HCT116 (cell line): ENCODE measurements at regions not wholly inside any gene's neighbourhood (a gene's known extent, or its start where the extent isn't known, plus 50 kb on each side); places are given as distances from the start of the nearest gene placed in this dataset.

Experiments used
- ATAC-seq: fragments of 200-7000 bp; cut with Tn5 transposase; 2 replicates; pipeline ENCODE4 v1.9.1; 2020; ENCODE audit warnings: mild to moderate bottlenecking, moderate library complexity
- BruUV-seq: library from RNA; stranded (reverse); fragments of 400-500 nt; replicated peaks from 2 replicates; lab custom pipeline; 2021; lab: Mats Ljungman, UMichigan
- CTCF ChIA-PET: fragments of 300-600 bp; sonication (Branson Sonifier 250); formaldehyde crosslinking; loops from one replicate; lab custom pipeline; 2021; ENCODE audit warnings: antibody characterized with exemption; lab: Charles Lee
- POLR2A ChIA-PET: fragments of 300-600, 350-600 bp; sonication (Branson Sonifier 250); formaldehyde crosslinking; loops from one replicate; lab custom pipeline; 2021; ENCODE audit warnings: antibody characterized with exemption; lab: Charles Lee
- RAD21 ChIA-PET, 2 experiments: fragments of 300-600 bp; sonication (Branson Sonifier 250); formaldehyde crosslinking; loops; one replicate each; lab custom pipeline; 2023; ENCODE audit warnings: low total read pairs in 2 of 2; ENCODE audit not compliant: uncharacterized antibody in 2 of 2, unreplicated experiment in 2 of 2, low non-redundant PET in 1 of 2; lab: Charles Lee
- DNase-seq: peaks from one replicate; pipeline ENCODE4 v3.0.0-alpha.2; 2010; ENCODE audit warnings: low read depth, low spot score
- H2AFZ ChIP-seq: fragments of 200-600 bp; shearing (Covaris generic), sonication (generic); 2 replicates; pipeline ENCODE4 v1.6.1; 2017; ENCODE audit warnings: low read depth, mixed run types, mixed read lengths, antibody characterized with exemption, low read length; ENCODE audit not compliant: poor library complexity, severe bottlenecking
- H3K27ac ChIP-seq: 2 replicates; pipeline ENCODE4 v1.5.1; 2012; ENCODE audit warnings: low read depth, low read length
- H3K27me3 ChIP-seq: fragments of 200-600 bp; sonication (generic); 2 replicates; pipeline ENCODE4 v1.6.1; 2016; ENCODE audit warnings: mixed run types, low read length, mixed read lengths; ENCODE audit not compliant: insufficient read depth
- H3K36me3 ChIP-seq, 2 experiments: fragments of 200-500 bp in 1 of 2; fragments of 200-600 bp in 1 of 2; sonication (Bioruptor generic) in 1 of 2; sonication (generic) in 1 of 2; 2 replicates each; pipeline versions ENCODE4 v1.5.1 to v1.6.1; 2014 to 2016; ENCODE audit warnings: low read length in 2 of 2, inconsistent platforms in 1 of 2, mixed read lengths in 1 of 2, mixed run types in 1 of 2; ENCODE audit not compliant: insufficient read depth in 2 of 2, control insufficient read depth in 1 of 2
- H3K4me1 ChIP-seq, 2 experiments: fragments of 200-600 bp in 1 of 2; sonication (generic) in 1 of 2; 2 replicates each; pipeline versions ENCODE4 v1.5.1 to v1.6.1; 2012 to 2017; ENCODE audit warnings: low read length in 2 of 2, inconsistent platforms in 1 of 2, mild to moderate bottlenecking in 1 of 2, mixed read lengths in 1 of 2, mixed run types in 1 of 2, moderate library complexity in 1 of 2; ENCODE audit not compliant: insufficient read depth in 2 of 2, control insufficient read depth in 1 of 2
- H3K4me2 ChIP-seq: fragments of 200-600 bp; sonication (generic); 2 replicates; pipeline ENCODE4 v1.6.1; 2017; ENCODE audit warnings: mixed run types, low read length, mixed read lengths
- H3K4me3 ChIP-seq, 2 experiments: fragments of 200-600 bp in 1 of 2; sonication (generic) in 1 of 2; replicated peaks in 1 of 2; 2 replicates each; pipeline ENCODE4 v1.5.1; 2011 to 2016; ENCODE audit warnings: low read length in 2 of 2, control low read depth in 1 of 2, low read depth in 1 of 2, mild to moderate bottlenecking in 1 of 2, mixed read lengths in 1 of 2, mixed run types in 1 of 2
- H3K79me2 ChIP-seq: fragments of 200-600 bp; sonication (generic); 2 replicates; pipeline ENCODE4 v1.6.1; 2017; ENCODE audit warnings: mild to moderate bottlenecking, mixed run types, low read length, moderate library complexity, mixed read lengths; ENCODE audit not compliant: insufficient read depth
- H3K9ac ChIP-seq: fragments of 200-600 bp; sonication (generic); 2 replicates; pipeline ENCODE4 v1.6.1; 2016; ENCODE audit warnings: low read length, mixed read lengths
- H3K9me2 ChIP-seq: fragments of 200-600 bp; sonication (generic), shearing (Covaris generic); 2 replicates; pipeline ENCODE4 v1.6.1; 2017; ENCODE audit warnings: mixed run types, mild to moderate bottlenecking, moderate library complexity; ENCODE audit not compliant: insufficient read depth
- H3K9me3 ChIP-seq, 2 experiments: fragments of 200-500 bp in 1 of 2; fragments of 200-600 bp in 1 of 2; sonication (Bioruptor generic) in 1 of 2; sonication (generic) in 1 of 2; 2 replicates each; pipeline ENCODE4 v1.6.1; 2014 to 2017; ENCODE audit warnings: low read length in 2 of 2, mixed read lengths in 2 of 2, inconsistent platforms in 1 of 2, low read depth in 1 of 2, mild to moderate bottlenecking in 1 of 2, mixed run types in 1 of 2, moderate library complexity in 1 of 2; ENCODE audit not compliant: control insufficient read depth in 1 of 2, insufficient read depth in 1 of 2
- H4K20me1 ChIP-seq: fragments of 200-600 bp; sonication (generic), shearing (Covaris generic); 2 replicates; pipeline ENCODE4 v1.6.1; 2017; ENCODE audit warnings: mixed run types, mild to moderate bottlenecking, moderate library complexity; ENCODE audit not compliant: insufficient read depth
- ATF3 ChIP-seq: IDR thresholded peaks from 2 replicates; pipeline ENCODE4 v1.6.1; 2012
- CBX3 ChIP-seq: IDR thresholded peaks from 2 replicates; pipeline ENCODE4 v1.6.1; 2012; ENCODE audit warnings: low read depth
- CEBPB ChIP-seq: IDR thresholded peaks from 2 replicates; pipeline ENCODE4 v1.6.1; 2012; ENCODE audit warnings: low read depth
- CTCF ChIP-seq, 3 experiments: fragments of 200-600 bp in 1 of 3; sonication (generic) in 1 of 3; IDR thresholded peaks in 2 of 3; conservative IDR thresholded peaks in 1 of 3; 2 replicates each; pipeline ENCODE4 v1.5.1; 2012 to 2017; ENCODE audit warnings: low read depth in 2 of 3, low read length in 2 of 3, antibody characterized with exemption in 1 of 3, borderline replicate concordance in 1 of 3, control low read depth in 1 of 3, mild to moderate bottlenecking in 1 of 3, mixed read lengths in 1 of 3, mixed run types in 1 of 3, moderate library complexity in 1 of 3; ENCODE audit not compliant: insufficient read depth in 1 of 3
- EGR1 ChIP-seq: IDR thresholded peaks from 2 replicates; pipeline ENCODE4 v1.6.1; 2012; ENCODE audit warnings: low read depth
- ELF1 ChIP-seq: IDR thresholded peaks from 2 replicates; pipeline ENCODE4 v1.6.1; 2012; ENCODE audit warnings: low read depth, borderline replicate concordance
- EZH2phosphoT487 ChIP-seq: fragments of 200-600 bp; IDR thresholded peaks from 2 replicates; pipeline ENCODE4 v1.6.1; 2018; ENCODE audit warnings: antibody characterized with exemption, borderline replicate concordance
- FOSL1 ChIP-seq: IDR thresholded peaks from 2 replicates; pipeline ENCODE4 v1.6.1; 2012; ENCODE audit warnings: low read depth
- JUND ChIP-seq: IDR thresholded peaks from 2 replicates; pipeline ENCODE4 v1.6.1; 2012
- POLR2A ChIP-seq: IDR thresholded peaks from 2 replicates; pipeline ENCODE4 v1.7.0; 2011; ENCODE audit warnings: borderline replicate concordance; ENCODE audit not compliant: insufficient read depth, insufficient read length; ENCODE audit errors: extremely low read depth
- RAD21 ChIP-seq: IDR thresholded peaks from 2 replicates; pipeline ENCODE4 v1.6.1; 2012; ENCODE audit warnings: low read depth, mild to moderate bottlenecking
- SIN3A ChIP-seq: IDR thresholded peaks from 2 replicates; pipeline ENCODE4 v1.6.1; 2012; ENCODE audit warnings: low read depth
- SP1 ChIP-seq: IDR thresholded peaks from 2 replicates; pipeline ENCODE4 v1.6.1; 2012; ENCODE audit warnings: low read depth
- SRF ChIP-seq: IDR thresholded peaks from 2 replicates; pipeline ENCODE4 v1.6.1; 2012; ENCODE audit warnings: low read depth
- TCF7L2 ChIP-seq: IDR thresholded peaks from 2 replicates; pipeline ENCODE4 v1.7.0; 2011; ENCODE audit warnings: borderline replicate concordance, inconsistent platforms; ENCODE audit not compliant: insufficient read depth, insufficient read length; ENCODE audit errors: extremely low read depth
- YY1 ChIP-seq: IDR thresholded peaks from 2 replicates; pipeline ENCODE4 v1.6.1; 2011; ENCODE audit warnings: low read length, low read depth, moderate library complexity, mild to moderate bottlenecking; ENCODE audit not compliant: insufficient replicate concordance; ENCODE audit errors: extremely low read depth
- ZBTB33 ChIP-seq: IDR thresholded peaks from 2 replicates; pipeline ENCODE4 v1.6.1; 2011; ENCODE audit warnings: mild to moderate bottlenecking, low read length, moderate library complexity; ENCODE audit not compliant: insufficient replicate concordance; ENCODE audit errors: extremely low read depth
- ZNF274 ChIP-seq: fragments of 200-500 bp; sonication (Bioruptor generic); IDR thresholded peaks from 2 replicates; pipeline ENCODE4 v1.6.1; 2014; ENCODE audit warnings: mild to moderate bottlenecking, low read depth, low read length, inconsistent platforms
- intact Hi-C: fragments of 100-400 bp; cut with micrococcal nuclease; formaldehyde crosslinking; loops from 2 replicates; pipeline ENCODE4 v1.10.0; 2022

GRCh38 chr6:45727819-45728449, 287.7 kb downstream of the CLIC5 start:
- no peak overlapping the region for H2AFZ ChIP-seq
- H3K9ac ChIP-seq = no peak overlapping the region
- H3K36me3 ChIP-seq = no peaks in the 10 kb centered on the region
- no peak overlapping the region for H3K4me2 ChIP-seq
- ATAC-seq (no peak), DNase-seq (no peak)
- CTCF ChIA-PET = no interaction called here
- no peaks in the 10 kb centered on the region for H3K27me3 ChIP-seq
- POLR2A ChIA-PET = no interaction called here
- intact Hi-C loops = no loop called here
- no peaks in the 10 kb centered on the region for H3K79me2 ChIP-seq
- no TSS peak for BruUV-seq
- H3K27ac ChIP-seq = no peak overlapping the region
- no peak overlapping the region for H3K4me3 ChIP-seq
- no peaks in the 10 kb centered on the region; a peak in 1 of 4 replicates for H3K9me3 ChIP-seq
- H3K4me1 ChIP-seq = peaks cover 6 to 10% of the 10 kb centered on the region in 2 experiments
- TF ChIP-seq SP1 (no peak), EGR1 (no peak), CBX3 (no peak)
- TF ChIP-seq, all 23 proteins: peak for 0
- RAD21 ChIA-PET = no interaction called here
- H4K20me1 ChIP-seq = no peaks in the 10 kb centered on the region
- H3K9me2 ChIP-seq = no peaks in the 10 kb centered on the region

- no peaks in the 10 kb centered on the region for H3K9me2 ChIP-seq
- no peaks in the 10 kb centered on the region; a peak in 1 of 4 replicates for H3K9me3 ChIP-seq
- DNase-seq (no peak), ATAC-seq (no peak)
- H3K79me2 ChIP-seq = no peaks in the 10 kb centered on the region
- H3K27me3 ChIP-seq = no peaks in the 10 kb centered on the region
- no peak overlapping the region for H3K4me2 ChIP-seq
- H3K4me3 ChIP-seq = no peak overlapping the region
- H3K27ac ChIP-seq = no peak overlapping the region
- intact Hi-C loops = no loop called here
- ChIA-PET POLR2A (no interaction called here), CTCF (no interaction called here), RAD21 (no interaction called here)
- no peaks in the 10 kb centered on the region for H4K20me1 ChIP-seq
- BruUV-seq = no TSS peak
- H3K4me1 ChIP-seq = peaks cover 6 to 10% of the 10 kb centered on the region in 2 experiments
- no peak overlapping the region for H3K9ac ChIP-seq
- no peak overlapping the region for H2AFZ ChIP-seq
- no peaks in the 10 kb centered on the region for H3K36me3 ChIP-seq
- TF ChIP-seq CTCF (IDR thresholded peaks at IDR 0.05 in 2 of 3, conservative IDR thresholded peaks at IDR 0.05 in 1 of 3; ENCODE audit: borderline replicate concordance in 1 of 3, insufficient read depth in 1 of 3, low read depth in 2 of 3, low read length in 2 of 3) (no peak), POLR2A (no peak), SP1 (no peak), EZH2phosphoT487 (no peak), ELF1 (no peak), ZBTB33 (no peak), EGR1 (no peak), SRF (no peak), ATF3 (no peak), YY1 (no peak), TCF7L2 (no peak), CEBPB (no peak), RAD21 (no peak), FOSL1 (no peak), SIN3A (no peak), ZNF274 (no peak), JUND (no peak)
Observed at GRCh38 chr6:45727228-45727627, 288.4 kb downstream of the CLIC5 start.
